HG02759 (cell line): ENCODE measurements at regions not wholly inside any gene's neighbourhood (a gene's known extent, or its start where the extent isn't known, plus 50 kb on each side); places are given as distances from the start of the nearest gene placed in this dataset.
"Not testable (repeated sequence)": the region's sequence is repeated elsewhere in the genome, so short reads cannot be mapped to it uniquely, and the experiment has no call there.

Experiments used
- ATAC-seq: cut with Tn5 transposase; IDR thresholded peaks from one replicate; pipeline ENCODE4 v1.9.1; 2021; ENCODE audit warnings: mild to moderate bottlenecking, moderate library complexity; ENCODE audit not compliant: unreplicated experiment

GRCh38 chr4:162761965-162762364, 404.7 kb downstream of the NAF1 start:
- ATAC-seq = no peak

GRCh38 chr4:162740228-162740627, 426.5 kb downstream of the NAF1 start:
- not testable (repeated sequence) for ATAC-seq

- not testable (repeated sequence) for ATAC-seq
Measured at GRCh38 chr4:162739596-162739995, 427.1 kb downstream of the NAF1 start.

- no peak for ATAC-seq
Measured at GRCh38 chr4:162732876-162733275, 433.8 kb downstream of the NAF1 start.

GRCh38 chr4:162727766-162728165, 438.9 kb downstream of the NAF1 start:
- ATAC-seq = no peak

GRCh38 chr4:162727232-162727631, 439.5 kb downstream of the NAF1 start:
- no peak for ATAC-seq

- ATAC-seq = no peak
Measured at GRCh38 chr4:162715401-162715800, 451.3 kb downstream of the NAF1 start.

- ATAC-seq = no peak
Measured at GRCh38 chr4:162707962-162708361, 458.7 kb downstream of the NAF1 start.

- no peak for ATAC-seq
Measured at GRCh38 chr4:162706632-162707031, 460.1 kb downstream of the NAF1 start.

GRCh38 chr4:162706051-162706450, 460.6 kb downstream of the NAF1 start:
- no peak for ATAC-seq

GRCh38 chr4:162705130-162705803, 461.4 kb downstream of the NAF1 start:
- no peak for ATAC-seq

- peak; percentile 67 for ATAC-seq
Measured at GRCh38 chr4:162700815-162701361, 465.8 kb downstream of the NAF1 start.

GRCh38 chr4:162700358-162700757, 466.3 kb downstream of the NAF1 start:
- peak; percentile 19 for ATAC-seq

GRCh38 chr4:162699629-162700028, 467.1 kb downstream of the NAF1 start:
- no peak for ATAC-seq

GRCh38 chr4:162685410-162685809, 481.3 kb downstream of the NAF1 start:
- no peak for ATAC-seq

- ATAC-seq = no peak
Measured at GRCh38 chr4:162684998-162685397, 481.7 kb downstream of the NAF1 start.

GRCh38 chr4:162684371-162684700, 482.4 kb downstream of the NAF1 start:
- no peak for ATAC-seq

GRCh38 chr4:162683659-162684370, 482.9 kb downstream of the NAF1 start:
- ATAC-seq = peak; percentile 95

- no peak for ATAC-seq
Measured at GRCh38 chr4:162682651-162683050, 484.0 kb downstream of the NAF1 start.

GRCh38 chr4:162681212-162681611, 485.5 kb downstream of the NAF1 start:
- no peak for ATAC-seq

- ATAC-seq = no peak
Measured at GRCh38 chr4:162675661-162676060, 491.0 kb downstream of the NAF1 start.

- no peak for ATAC-seq
Measured at GRCh38 chr4:162661913-162662312, 498.1 kb upstream of the FSTL5 start.
